BE2C (cell line): ENCODE measurements at regions not wholly inside any gene's neighbourhood (a gene's known extent, or its start where the extent isn't known, plus 50 kb on each side); places are given as distances from the start of the nearest gene placed in this dataset.

Experiments used
- DNase-seq: peaks from one replicate; pipeline ENCODE4 v3.0.0-alpha.2; 2020
- H3K27me3 ChIP-seq: fragments of 250-450 bp; sonication (Bioruptor Pico); 2 replicates; pipeline ENCODE4 v1.5.1; 2020; ENCODE audit warnings: mild to moderate bottlenecking
- H3K36me3 ChIP-seq: fragments of 250-450 bp; sonication (Bioruptor Pico); 2 replicates; pipeline ENCODE4 v1.5.1; 2020; ENCODE audit warnings: mild to moderate bottlenecking
- H3K4me1 ChIP-seq: fragments of 250-450 bp; sonication (Bioruptor Pico); 2 replicates; pipeline ENCODE4 v1.5.1; 2020
- H3K4me3 ChIP-seq: 2 replicates; pipeline ENCODE4 v1.5.1; 2011; ENCODE audit warnings: low read depth, low read length
- H3K9me3 ChIP-seq: fragments of 250-450 bp; sonication (Bioruptor Pico); 2 replicates; pipeline ENCODE4 v1.5.1; 2020
- TF ChIP-seq, protein P1 (sequence below): IDR thresholded peaks from 2 replicates; pipeline ENCODE4 v1.5.1; 2012; ENCODE audit warnings: mild to moderate bottlenecking, low read depth, low read length

- Histone ChIP-seq H3K4me1 (no peaks in the 10 kb centered on the region), H3K36me3 (no peaks in the 10 kb centered on the region), H3K9me3 (no peaks in the 10 kb centered on the region), H3K4me3 (no peak overlapping the region), H3K27me3 (no peaks in the 10 kb centered on the region)
- DNase-seq: no peak
- TF ChIP-seq, protein P1, sequence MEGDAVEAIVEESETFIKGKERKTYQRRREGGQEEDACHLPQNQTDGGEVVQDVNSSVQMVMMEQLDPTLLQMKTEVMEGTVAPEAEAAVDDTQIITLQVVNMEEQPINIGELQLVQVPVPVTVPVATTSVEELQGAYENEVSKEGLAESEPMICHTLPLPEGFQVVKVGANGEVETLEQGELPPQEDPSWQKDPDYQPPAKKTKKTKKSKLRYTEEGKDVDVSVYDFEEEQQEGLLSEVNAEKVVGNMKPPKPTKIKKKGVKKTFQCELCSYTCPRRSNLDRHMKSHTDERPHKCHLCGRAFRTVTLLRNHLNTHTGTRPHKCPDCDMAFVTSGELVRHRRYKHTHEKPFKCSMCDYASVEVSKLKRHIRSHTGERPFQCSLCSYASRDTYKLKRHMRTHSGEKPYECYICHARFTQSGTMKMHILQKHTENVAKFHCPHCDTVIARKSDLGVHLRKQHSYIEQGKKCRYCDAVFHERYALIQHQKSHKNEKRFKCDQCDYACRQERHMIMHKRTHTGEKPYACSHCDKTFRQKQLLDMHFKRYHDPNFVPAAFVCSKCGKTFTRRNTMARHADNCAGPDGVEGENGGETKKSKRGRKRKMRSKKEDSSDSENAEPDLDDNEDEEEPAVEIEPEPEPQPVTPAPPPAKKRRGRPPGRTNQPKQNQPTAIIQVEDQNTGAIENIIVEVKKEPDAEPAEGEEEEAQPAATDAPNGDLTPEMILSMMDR: no peak
Observed at GRCh38 chr3:74436184-74436583, 178.3 kb downstream of the CNTN3 start.

DNA sequence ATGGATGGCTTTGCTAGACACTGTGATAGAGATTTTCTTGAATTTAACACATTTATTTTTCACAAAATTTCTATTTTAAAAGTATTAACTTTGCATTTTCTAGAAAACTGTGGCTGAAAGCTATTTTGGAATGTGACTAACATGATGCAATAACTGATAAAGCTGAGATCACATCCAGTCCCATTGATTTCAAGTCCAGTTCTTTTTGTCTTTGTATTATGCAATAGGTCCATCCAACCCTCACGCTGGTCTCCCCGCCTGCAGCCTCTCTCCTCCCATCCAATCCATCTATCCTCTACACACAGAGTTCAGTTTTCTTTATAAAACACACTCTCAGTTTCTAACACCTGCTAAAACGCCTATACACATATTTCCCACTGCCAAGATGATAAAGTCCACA lies 178.8 kb downstream of the CNTN3 start:
- DNase-seq: no peak
- H3K9me3 ChIP-seq: no peaks in the 10 kb centered on the region
- TF ChIP-seq, protein P1: no peak
- H3K36me3 ChIP-seq: no peaks in the 10 kb centered on the region
- no peak overlapping the region for H3K4me3 ChIP-seq
- no peaks in the 10 kb centered on the region for H3K27me3 ChIP-seq
- H3K4me1 ChIP-seq: no peaks in the 10 kb centered on the region

- no peak for DNase-seq
- TF ChIP-seq, protein P1: no peak
- Histone ChIP-seq H3K4me1 (no peaks in the 10 kb centered on the region), H3K4me3 (no peak overlapping the region), H3K27me3 (no peaks in the 10 kb centered on the region), H3K9me3 (no peaks in the 10 kb centered on the region), H3K36me3 (no peaks in the 10 kb centered on the region)
Observed at GRCh38 chr3:74434406-74434805, 180.1 kb downstream of the CNTN3 start.

- H3K4me1 ChIP-seq: no peaks in the 10 kb centered on the region
- H3K4me3 ChIP-seq: no peak overlapping the region
- H3K27me3 ChIP-seq: no peaks in the 10 kb centered on the region
- H3K36me3 ChIP-seq: no peaks in the 10 kb centered on the region
- no peak for DNase-seq
- H3K9me3 ChIP-seq: no peaks in the 10 kb centered on the region
- TF ChIP-seq, protein P1: no peak
Observed at GRCh38 chr3:74426571-74426970, 187.9 kb downstream of the CNTN3 start.

DNA sequence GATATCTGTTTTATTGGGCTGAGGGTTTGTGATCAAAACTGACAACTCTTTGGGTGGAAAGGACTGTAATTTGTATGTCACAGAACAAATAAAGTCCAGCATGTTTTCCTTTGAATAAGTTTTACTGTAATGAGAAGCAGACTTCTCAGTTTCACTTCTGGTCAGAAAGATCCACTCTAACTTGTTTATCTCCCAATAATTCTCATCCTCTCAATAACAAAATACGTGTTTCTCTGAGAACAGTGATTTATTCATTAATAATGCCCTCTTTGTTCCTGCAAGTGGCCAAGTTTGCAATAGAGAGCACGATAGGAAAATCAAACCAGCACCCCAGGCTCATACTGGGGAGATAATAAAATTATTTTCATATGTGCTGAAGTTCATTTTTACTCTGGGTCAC lies 190.6 kb downstream of the CNTN3 start:
- Histone ChIP-seq H3K4me1 (no peaks in the 10 kb centered on the region), H3K9me3 (no peaks in the 10 kb centered on the region), H3K4me3 (no peak overlapping the region), H3K27me3 (no peaks in the 10 kb centered on the region), H3K36me3 (no peaks in the 10 kb centered on the region)
- TF ChIP-seq, protein P1: no peak
- DNase-seq: no peak

- Histone ChIP-seq H3K4me1 (no peaks in the 10 kb centered on the region), H3K9me3 (no peaks in the 10 kb centered on the region), H3K36me3 (no peaks in the 10 kb centered on the region), H3K27me3 (no peaks in the 10 kb centered on the region), H3K4me3 (no peak overlapping the region)
- DNase-seq: no peak
- TF ChIP-seq, protein P1: no peak
Observed at GRCh38 chr3:74420538-74421124, 193.8 kb downstream of the CNTN3 start.
